ENCODE measurements at regions not wholly inside any gene's neighbourhood (a gene's known extent, or its start where the extent isn't known, plus 50 kb on each side); places are given as distances from the start of the nearest gene placed in this dataset.
"Not testable (repeated sequence)": the region's sequence is repeated elsewhere in the genome, so short reads cannot be mapped to it uniquely, and the experiment has no call there.

DNA sequence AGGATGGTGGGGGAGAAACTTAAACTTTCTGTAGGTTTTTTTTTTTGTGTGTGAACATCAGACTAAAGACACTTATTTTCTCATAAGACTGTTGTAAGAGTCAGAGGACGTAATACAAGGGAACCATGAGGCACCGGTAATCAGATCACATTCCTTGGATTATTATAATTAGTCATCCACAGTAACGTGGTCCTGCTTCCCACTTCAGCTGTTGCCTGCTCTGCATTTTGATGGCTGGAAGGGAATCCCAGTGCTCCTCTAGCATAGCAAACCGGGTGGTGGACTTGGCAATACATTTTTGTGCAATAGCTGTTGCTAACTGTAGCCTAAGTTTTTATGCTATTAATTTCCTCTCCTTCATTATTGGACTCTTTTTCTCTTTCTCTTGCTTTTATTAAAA is 294.8 kb downstream of the NR2F2 start:
- H3K36me3 ChIP-seq (ENCODE audit: control insufficient read depth, insufficient read depth, low read length) = no peaks in the 10 kb centered on the region
- H3K27me3 ChIP-seq (ENCODE audit: control insufficient read depth, insufficient read depth, low read length, poor library complexity, severe bottlenecking) = no peaks in the 10 kb centered on the region
- no peak overlapping the region for H3K4me3 ChIP-seq (ENCODE audit: insufficient read depth, low read depth, low read length)
- H3K27ac ChIP-seq (ENCODE audit: insufficient read depth, low read depth, low read length, poor library complexity, severe bottlenecking) = no peak overlapping the region
- H3K9me3 ChIP-seq (ENCODE audit: control insufficient read depth, low read length) = no peaks in the 10 kb centered on the region
- no peaks in the 10 kb centered on the region for H3K4me1 ChIP-seq (ENCODE audit: control insufficient read depth, insufficient read depth, low read length)
- WGBS, 2 experiments = 87 to 94% methylated on average over 4 of the region's 4 CpGs

DNA sequence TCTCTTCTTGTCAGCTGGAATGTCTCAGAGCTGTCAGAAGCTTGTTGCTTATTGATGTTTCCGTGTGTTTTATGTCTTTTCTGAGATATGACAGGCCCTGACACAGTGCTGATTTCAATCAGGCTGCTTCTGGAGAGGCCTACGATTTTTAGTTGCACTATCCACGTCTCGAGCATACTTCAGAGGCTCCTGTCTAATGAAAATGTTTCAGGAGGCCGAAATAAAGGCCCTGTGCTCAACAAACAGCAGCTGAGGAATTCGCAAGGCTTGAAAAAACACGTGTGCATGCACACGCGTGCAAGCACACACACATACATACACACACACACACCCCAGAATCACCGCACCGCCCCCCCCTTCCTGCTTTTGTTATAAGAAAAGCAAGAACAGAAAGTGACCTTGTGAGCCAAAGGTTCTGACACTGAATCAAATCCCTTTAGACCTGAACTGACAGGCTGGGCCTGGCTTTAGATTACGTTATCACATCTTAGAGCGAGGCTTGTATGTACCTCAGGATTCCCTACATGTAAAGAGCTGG is 296.6 kb downstream of the NR2F2 start:
- no peaks in the 10 kb centered on the region for H3K36me3 ChIP-seq (ENCODE audit: control insufficient read depth, insufficient read depth, low read length)
- H3K27me3 ChIP-seq (ENCODE audit: control insufficient read depth, insufficient read depth, low read length, poor library complexity, severe bottlenecking) = no peaks in the 10 kb centered on the region
- 92 to 95% methylated on average over 13 of the region's 13 CpGs for WGBS, 2 experiments
- H3K27ac ChIP-seq (ENCODE audit: insufficient read depth, low read depth, low read length, poor library complexity, severe bottlenecking) = no peak overlapping the region
- no peaks in the 10 kb centered on the region for H3K9me3 ChIP-seq (ENCODE audit: control insufficient read depth, low read length)
- no peak overlapping the region for H3K4me3 ChIP-seq (ENCODE audit: insufficient read depth, low read depth, low read length)
- H3K4me1 ChIP-seq (ENCODE audit: control insufficient read depth, insufficient read depth, low read length) = no peaks in the 10 kb centered on the region

- Histone ChIP-seq H3K36me3 (ENCODE audit: control insufficient read depth, insufficient read depth, low read length) (no peaks in the 10 kb centered on the region), H3K4me1 (ENCODE audit: control insufficient read depth, insufficient read depth, low read length) (no peaks in the 10 kb centered on the region), H3K4me3 (ENCODE audit: insufficient read depth, low read depth, low read length) (no peak overlapping the region), H3K27me3 (ENCODE audit: control insufficient read depth, insufficient read depth, low read length, poor library complexity, severe bottlenecking) (no peaks in the 10 kb centered on the region), H3K27ac (ENCODE audit: insufficient read depth, low read depth, low read length, poor library complexity, severe bottlenecking) (no peak overlapping the region), H3K9me3 (ENCODE audit: control insufficient read depth, low read length) (no peaks in the 10 kb centered on the region)
- 91% methylated on average over 4 of the region's 4 CpGs for WGBS, 2 experiments
These were observed 299.0 kb downstream of the NR2F2 start for GRCh38 chr15:96629511-96629910.

- H3K27ac ChIP-seq (ENCODE audit: insufficient read depth, low read depth, low read length, poor library complexity, severe bottlenecking) = no peak overlapping the region
- H3K4me3 ChIP-seq (ENCODE audit: insufficient read depth, low read depth, low read length) = no peak overlapping the region
- H3K36me3 ChIP-seq (ENCODE audit: control insufficient read depth, insufficient read depth, low read length) = no peaks in the 10 kb centered on the region
- no peaks in the 10 kb centered on the region for H3K4me1 ChIP-seq (ENCODE audit: control insufficient read depth, insufficient read depth, low read length)
- H3K27me3 ChIP-seq (ENCODE audit: control insufficient read depth, insufficient read depth, low read length, poor library complexity, severe bottlenecking) = no peaks in the 10 kb centered on the region
- 96 to 100% methylated on average over 1 of the region's 1 CpG for WGBS, 2 experiments
- H3K9me3 ChIP-seq (ENCODE audit: control insufficient read depth, low read length) = no peaks in the 10 kb centered on the region
These were observed 308.3 kb downstream of the NR2F2 start for GRCh38 chr15:96638793-96639192.

GRCh38 chr15:96645796-96646195 is 315.3 kb downstream of the NR2F2 start:
- Histone ChIP-seq H3K4me3 (ENCODE audit: insufficient read depth, low read depth, low read length) (no peak overlapping the region), H3K36me3 (ENCODE audit: control insufficient read depth, insufficient read depth, low read length) (no peaks in the 10 kb centered on the region), H3K27me3 (ENCODE audit: control insufficient read depth, insufficient read depth, low read length, poor library complexity, severe bottlenecking) (no peaks in the 10 kb centered on the region), H3K27ac (ENCODE audit: insufficient read depth, low read depth, low read length, poor library complexity, severe bottlenecking) (no peak overlapping the region), H3K9me3 (ENCODE audit: control insufficient read depth, low read length) (no peaks in the 10 kb centered on the region), H3K4me1 (ENCODE audit: control insufficient read depth, insufficient read depth, low read length) (no peaks in the 10 kb centered on the region)
- 87 to 89% methylated on average over 9 of the region's 9 CpGs for WGBS, 2 experiments

- Histone ChIP-seq H3K27me3 (ENCODE audit: control insufficient read depth, insufficient read depth, low read length, poor library complexity, severe bottlenecking) (no peaks in the 10 kb centered on the region), H3K9me3 (ENCODE audit: control insufficient read depth, low read length) (no peaks in the 10 kb centered on the region), H3K27ac (ENCODE audit: insufficient read depth, low read depth, low read length, poor library complexity, severe bottlenecking) (no peak overlapping the region), H3K4me3 (ENCODE audit: insufficient read depth, low read depth, low read length) (no peak overlapping the region), H3K36me3 (ENCODE audit: control insufficient read depth, insufficient read depth, low read length) (no peaks in the 10 kb centered on the region), H3K4me1 (ENCODE audit: control insufficient read depth, insufficient read depth, low read length) (no peaks in the 10 kb centered on the region)
- 91 to 92% methylated on average over 7 to 9 of the region's 9 CpGs for WGBS, 2 experiments
These were observed 318.4 kb downstream of the NR2F2 start for GRCh38 chr15:96648866-96649265.

DNA sequence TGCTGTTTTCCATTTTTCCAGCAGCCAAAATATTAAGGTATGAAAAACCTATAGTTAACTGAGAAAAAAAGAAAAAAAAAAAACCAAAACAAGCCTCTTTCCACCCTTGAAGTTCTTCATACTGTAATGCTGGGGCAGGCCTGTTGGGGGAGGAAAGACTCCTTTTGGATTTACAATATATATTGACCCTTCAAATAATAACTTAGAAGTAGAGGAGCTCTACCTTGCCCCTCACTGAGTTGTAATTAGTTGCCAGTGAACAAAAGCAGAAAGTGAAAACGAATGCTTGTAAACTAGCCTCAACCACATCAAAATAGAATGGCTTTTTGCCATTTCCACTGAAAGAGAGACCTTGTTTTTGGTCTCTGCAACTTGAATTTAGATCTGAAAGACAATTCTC is 326.6 kb downstream of the NR2F2 start:
- no peak overlapping the region for H3K27ac ChIP-seq (ENCODE audit: insufficient read depth, low read depth, low read length, poor library complexity, severe bottlenecking)
- H3K36me3 ChIP-seq (ENCODE audit: control insufficient read depth, insufficient read depth, low read length) = no peaks in the 10 kb centered on the region
- no peaks in the 10 kb centered on the region for H3K4me1 ChIP-seq (ENCODE audit: control insufficient read depth, insufficient read depth, low read length)
- no peaks in the 10 kb centered on the region for H3K27me3 ChIP-seq (ENCODE audit: control insufficient read depth, insufficient read depth, low read length, poor library complexity, severe bottlenecking)
- H3K4me3 ChIP-seq (ENCODE audit: insufficient read depth, low read depth, low read length) = no peak overlapping the region
- WGBS, 2 experiments = 84 to 94% methylated on average over 1 of the region's 1 CpG
- H3K9me3 ChIP-seq (ENCODE audit: control insufficient read depth, low read length) = no peaks in the 10 kb centered on the region

DNA sequence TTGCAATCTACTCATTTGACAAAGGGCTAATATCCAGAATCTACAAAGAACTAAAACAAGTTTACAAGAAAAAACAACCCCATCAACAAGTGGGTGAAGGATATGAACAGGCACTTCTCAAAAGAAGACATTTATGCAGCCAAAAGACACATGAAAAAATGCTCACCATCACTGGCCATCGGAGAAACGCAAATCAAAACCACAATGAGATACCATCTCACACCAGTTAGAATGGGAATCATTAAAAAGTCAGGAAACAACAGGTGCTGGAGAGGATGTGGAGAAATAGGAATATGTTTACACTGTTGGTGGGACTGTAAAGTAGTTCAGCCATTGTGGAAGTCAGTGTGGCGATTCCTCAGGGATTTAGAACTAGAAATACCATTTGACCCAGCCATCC is 336.5 kb downstream of the NR2F2 start:
- not testable (repeated sequence) for H3K4me3 ChIP-seq (ENCODE audit: insufficient read depth, low read depth, low read length); H3K27ac ChIP-seq (ENCODE audit: insufficient read depth, low read depth, low read length, poor library complexity, severe bottlenecking); H3K36me3 ChIP-seq (ENCODE audit: control insufficient read depth, insufficient read depth, low read length); H3K9me3 ChIP-seq (ENCODE audit: control insufficient read depth, low read length); H3K4me1 ChIP-seq (ENCODE audit: control insufficient read depth, insufficient read depth, low read length); H3K27me3 ChIP-seq (ENCODE audit: control insufficient read depth, insufficient read depth, low read length, poor library complexity, severe bottlenecking)
- WGBS, 2 experiments = no CpG with 5 or more reads among the region's 3 CpGs

- Histone ChIP-seq H3K27ac (ENCODE audit: insufficient read depth, low read depth, low read length, poor library complexity, severe bottlenecking) (no peak overlapping the region), H3K9me3 (ENCODE audit: control insufficient read depth, low read length) (no peaks in the 10 kb centered on the region), H3K4me1 (ENCODE audit: control insufficient read depth, insufficient read depth, low read length) (no peaks in the 10 kb centered on the region), H3K36me3 (ENCODE audit: control insufficient read depth, insufficient read depth, low read length) (no peaks in the 10 kb centered on the region), H3K4me3 (ENCODE audit: insufficient read depth, low read depth, low read length) (no peak overlapping the region), H3K27me3 (ENCODE audit: control insufficient read depth, insufficient read depth, low read length, poor library complexity, severe bottlenecking) (no peaks in the 10 kb centered on the region)
- WGBS, 2 experiments = 87 to 92% methylated on average over 5 of the region's 5 CpGs
These were observed 339.9 kb downstream of the NR2F2 start for GRCh38 chr15:96670389-96670788.

GRCh38 chr15:96672629-96673028 is 342.1 kb downstream of the NR2F2 start:
- Histone ChIP-seq H3K36me3 (ENCODE audit: control insufficient read depth, insufficient read depth, low read length) (no peaks in the 10 kb centered on the region), H3K27me3 (ENCODE audit: control insufficient read depth, insufficient read depth, low read length, poor library complexity, severe bottlenecking) (no peaks in the 10 kb centered on the region), H3K4me3 (ENCODE audit: insufficient read depth, low read depth, low read length) (no peak overlapping the region), H3K4me1 (ENCODE audit: control insufficient read depth, insufficient read depth, low read length) (no peaks in the 10 kb centered on the region), H3K9me3 (ENCODE audit: control insufficient read depth, low read length) (no peaks in the 10 kb centered on the region), H3K27ac (ENCODE audit: insufficient read depth, low read depth, low read length, poor library complexity, severe bottlenecking) (no peak overlapping the region)
- WGBS, 2 experiments = 92 to 93% methylated on average over 4 of the region's 4 CpGs

- H3K4me1 ChIP-seq (ENCODE audit: control insufficient read depth, insufficient read depth, low read length) = no peaks in the 10 kb centered on the region
- H3K27me3 ChIP-seq (ENCODE audit: control insufficient read depth, insufficient read depth, low read length, poor library complexity, severe bottlenecking) = no peaks in the 10 kb centered on the region
- H3K36me3 ChIP-seq (ENCODE audit: control insufficient read depth, insufficient read depth, low read length) = no peaks in the 10 kb centered on the region
- no peak overlapping the region for H3K27ac ChIP-seq (ENCODE audit: insufficient read depth, low read depth, low read length, poor library complexity, severe bottlenecking)
- H3K9me3 ChIP-seq (ENCODE audit: control insufficient read depth, low read length) = no peaks in the 10 kb centered on the region
- WGBS, 2 experiments = 84 to 92% methylated on average over 3 of the region's 3 CpGs
- H3K4me3 ChIP-seq (ENCODE audit: insufficient read depth, low read depth, low read length) = no peak overlapping the region
These were observed 347.9 kb downstream of the NR2F2 start for GRCh38 chr15:96678386-96678785.
